Activated CD8-positive, alpha-beta memory T cell treated with anti-CD3 and anti-CD28 coated beads, Interleukin-2, amount 50 U/mL, for 48 hours (primary cell): ENCODE measurements at regions not wholly inside any gene's neighbourhood (a gene's known extent, or its start where the extent isn't known, plus 50 kb on each side); places are given as distances from the start of the nearest gene placed in this dataset.
"Not testable (repeated sequence)": the region's sequence is repeated elsewhere in the genome, so short reads cannot be mapped to it uniquely, and the experiment has no call there.

Source experiments
- DNase-seq: peaks from one replicate; pipeline ENCODE4 v3.0.0-alpha.2; 2020

DNA sequence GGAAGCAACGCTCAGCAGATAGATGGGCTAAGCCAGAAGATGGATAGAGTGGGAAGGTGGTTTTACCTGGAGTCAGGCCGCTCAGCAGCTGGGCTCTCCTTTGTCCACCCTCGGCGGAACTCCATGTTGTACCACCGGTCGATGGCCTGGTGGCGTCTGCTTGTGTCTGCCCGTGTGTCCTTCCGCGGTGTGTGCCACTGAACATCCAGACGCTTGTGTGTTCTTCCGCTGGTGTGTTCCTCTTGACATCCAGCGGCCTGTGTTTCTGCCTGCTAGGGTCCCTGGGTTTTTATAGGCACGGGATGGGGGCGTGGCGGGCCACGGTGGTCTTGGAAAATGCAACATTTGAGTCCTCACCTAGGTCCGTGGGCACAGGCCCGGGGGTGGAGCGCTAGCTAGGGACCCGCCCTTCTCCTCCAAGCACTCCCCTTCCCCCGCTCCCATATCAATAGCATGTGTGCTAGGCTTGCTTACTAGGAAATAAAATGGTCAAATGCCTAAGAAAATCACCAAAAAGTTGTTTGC is 1431.7 kb upstream of the ACVR2A start:
- DNase-seq, result no peak

DNA sequence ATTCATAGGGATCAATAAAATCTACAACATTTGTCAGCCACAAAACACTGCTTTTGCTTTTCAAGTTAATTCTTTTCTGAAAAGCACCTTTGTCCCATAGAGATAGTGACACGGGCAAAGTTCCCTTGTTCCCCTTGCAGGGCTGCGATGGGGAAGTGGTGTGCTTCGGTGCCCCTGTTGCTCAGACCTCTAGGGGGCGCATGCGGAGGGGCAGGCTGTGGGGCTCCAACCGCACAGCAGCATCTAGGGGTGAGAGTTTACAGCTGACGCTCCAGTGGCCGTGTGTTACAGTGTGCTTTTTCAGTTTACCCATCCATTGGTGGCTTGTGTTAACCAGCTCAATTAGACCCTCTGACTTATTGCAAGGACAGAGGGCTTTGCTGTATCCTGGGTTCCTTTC is 1432.2 kb upstream of the ACVR2A start:
- DNase-seq, result no peak

DNA sequence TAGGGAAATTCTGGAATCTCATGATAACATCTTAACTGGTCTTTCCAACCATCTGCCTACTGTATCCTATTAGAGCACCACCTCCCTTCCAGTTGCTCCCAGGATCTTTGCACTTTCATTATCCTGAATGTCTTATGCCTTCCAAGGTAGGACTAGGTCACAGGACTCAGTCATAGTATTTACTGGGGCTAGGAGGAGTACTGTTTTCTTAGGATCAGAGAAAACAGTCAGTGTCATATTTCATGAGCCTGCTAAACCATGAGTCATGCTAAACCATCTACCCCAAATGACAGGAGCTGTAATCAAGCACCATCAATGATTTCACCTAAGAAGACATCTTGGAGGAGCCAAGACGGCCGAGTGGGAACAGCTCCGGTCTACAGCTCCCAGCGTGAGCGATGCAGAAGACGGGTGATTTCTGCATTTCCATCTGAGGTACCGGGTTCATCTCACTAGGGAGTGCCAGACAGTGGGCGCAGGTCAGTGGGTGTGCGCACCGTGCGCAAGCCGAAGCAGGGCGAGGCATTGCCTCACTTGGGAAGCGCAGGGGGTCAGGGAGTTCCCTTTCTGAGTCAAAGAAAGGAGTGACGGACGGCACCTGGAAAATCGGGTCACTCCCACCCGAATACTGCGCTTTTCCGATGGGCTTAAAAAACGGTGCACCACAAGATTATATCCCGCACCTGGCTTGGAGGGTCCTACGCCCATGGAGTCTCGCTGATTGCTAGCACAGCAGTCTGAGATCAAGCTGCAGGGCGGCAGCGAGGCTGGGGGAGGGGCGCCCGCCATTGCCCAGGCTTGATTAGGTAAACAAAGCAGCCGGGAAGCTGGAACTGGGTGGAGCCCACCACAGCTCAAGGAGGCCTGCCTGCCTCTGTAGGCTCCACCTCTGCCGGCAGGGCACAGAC is 1439.2 kb upstream of the ACVR2A start:
- DNase-seq, result not testable (repeated sequence)

DNA sequence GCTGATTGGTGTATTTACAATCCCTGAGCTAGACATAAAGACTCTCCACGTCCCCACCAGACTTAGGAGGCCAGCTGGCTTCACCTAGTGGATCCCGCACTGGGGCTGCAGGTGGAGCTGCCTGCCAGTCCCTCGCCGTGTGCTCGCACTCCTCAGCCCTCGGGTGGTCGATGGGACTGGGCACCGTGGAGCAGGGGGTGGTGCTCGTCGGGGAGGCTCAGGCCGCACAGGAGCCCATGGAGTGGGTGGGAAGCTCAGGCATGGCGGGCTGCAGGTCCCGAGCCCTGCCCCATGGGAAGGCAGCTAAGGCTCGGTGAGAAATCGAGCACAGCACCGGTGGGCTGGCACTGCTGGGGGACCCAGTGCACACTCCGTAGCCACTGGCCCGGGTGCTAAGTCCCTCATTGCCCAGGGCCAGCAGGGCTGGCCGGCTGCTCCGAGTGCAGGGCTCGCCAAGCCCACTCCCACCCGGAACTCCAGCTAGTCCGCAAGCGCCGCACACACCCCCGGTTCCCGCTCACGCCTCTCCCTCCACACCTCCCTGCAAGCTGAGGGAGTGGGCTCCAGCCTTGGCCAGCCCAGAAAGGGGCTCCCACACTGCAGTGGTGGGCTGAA is 1441.2 kb upstream of the ACVR2A start:
- not testable (repeated sequence) for DNase-seq

DNA sequence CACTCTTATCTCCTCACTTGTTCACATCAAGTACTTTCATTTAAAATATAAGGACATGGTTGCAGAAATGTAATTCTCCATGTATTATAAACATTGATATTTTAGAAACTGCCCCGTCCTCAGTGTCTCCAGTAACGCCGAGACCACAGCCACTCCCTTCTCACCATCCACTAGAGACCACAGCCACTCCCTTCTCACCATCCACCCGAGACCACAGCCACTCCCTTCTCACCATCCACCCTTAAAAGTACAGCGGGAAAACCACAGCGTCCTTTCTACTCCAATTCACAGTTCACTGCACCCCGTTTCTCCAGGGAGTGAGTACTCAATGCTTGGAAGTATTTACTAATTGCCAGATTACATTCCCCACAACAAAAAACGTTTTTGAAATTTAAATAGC is 1452.2 kb upstream of the ACVR2A start:
- no peak for DNase-seq

DNA sequence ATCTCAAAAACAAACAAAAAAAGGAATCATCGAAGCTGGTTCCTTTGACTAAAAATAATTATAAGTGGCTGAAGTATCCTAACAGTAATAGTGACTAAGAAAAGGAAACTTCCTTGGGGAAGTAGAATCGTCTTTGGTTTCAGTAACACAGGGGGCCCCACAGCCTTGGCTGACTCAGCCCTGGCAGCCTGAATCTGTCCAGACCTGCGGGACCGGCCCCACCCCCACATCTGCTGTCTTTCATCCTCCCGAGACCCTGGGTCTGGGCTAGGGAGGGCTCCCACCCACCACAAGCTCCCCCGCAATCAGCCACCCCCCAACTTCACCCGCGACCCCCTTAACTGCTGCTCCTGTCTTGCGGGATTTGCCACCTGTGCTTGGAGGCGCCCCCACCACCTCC is 1452.6 kb upstream of the ACVR2A start:
- no peak for DNase-seq

DNA sequence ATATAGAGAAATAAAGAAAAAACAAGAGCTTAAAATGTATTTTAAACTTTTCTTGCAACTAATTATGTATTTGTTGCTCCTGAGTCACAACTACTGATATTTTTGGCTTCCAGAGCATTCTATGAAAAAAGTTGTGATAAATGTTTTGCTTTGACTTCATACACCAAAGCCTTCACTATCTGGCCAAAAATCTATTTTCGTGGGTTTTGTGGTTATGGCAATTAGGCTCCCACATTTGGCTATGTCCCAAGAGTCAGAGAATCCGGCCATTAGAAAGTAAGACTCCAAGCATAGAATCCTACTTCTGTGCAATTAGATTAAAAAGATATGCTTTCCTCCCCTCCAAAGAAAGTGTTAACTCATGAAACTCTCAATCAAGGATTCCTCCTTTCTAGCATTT is 1456.1 kb upstream of the ACVR2A start:
- DNase-seq, result no peak

DNA sequence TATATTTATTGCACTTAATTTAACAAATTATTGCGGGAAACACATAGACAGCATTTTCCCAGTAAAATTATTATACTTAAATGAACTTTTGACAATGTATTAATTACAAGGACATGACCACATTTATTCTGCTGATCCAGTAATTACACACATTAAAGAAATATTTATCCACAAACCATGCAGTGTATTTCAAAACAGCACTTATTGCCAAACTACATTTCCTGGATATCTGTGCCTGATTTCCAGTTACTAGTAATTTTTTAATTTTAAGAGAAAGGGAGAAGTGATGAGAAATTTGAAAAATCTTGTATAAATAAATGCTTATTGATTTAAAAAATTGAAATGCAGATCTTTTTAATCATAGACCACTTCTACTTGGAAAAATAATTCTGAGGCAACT is 1458.7 kb upstream of the ACVR2A start:
- DNase-seq, result no peak

DNA sequence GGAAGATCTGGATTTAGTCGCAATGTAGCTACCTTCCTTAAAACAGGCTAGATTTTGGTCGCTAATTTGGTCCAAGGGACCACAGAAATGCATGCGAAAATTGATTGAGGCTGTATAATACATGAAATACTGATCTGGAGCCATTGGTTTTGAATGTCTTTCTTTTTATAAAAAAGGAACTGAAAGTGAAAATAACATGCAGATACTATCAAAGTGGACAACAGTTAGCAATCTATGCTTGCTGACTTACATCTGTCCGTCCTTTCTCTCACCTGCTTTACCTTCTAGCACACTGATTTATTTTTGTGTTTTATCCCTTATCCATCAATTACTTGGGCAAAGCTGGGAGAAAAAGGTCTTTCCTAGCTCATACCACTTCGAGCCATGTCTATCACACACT is 1459.8 kb upstream of the ACVR2A start:
- DNase-seq, result no peak

DNA sequence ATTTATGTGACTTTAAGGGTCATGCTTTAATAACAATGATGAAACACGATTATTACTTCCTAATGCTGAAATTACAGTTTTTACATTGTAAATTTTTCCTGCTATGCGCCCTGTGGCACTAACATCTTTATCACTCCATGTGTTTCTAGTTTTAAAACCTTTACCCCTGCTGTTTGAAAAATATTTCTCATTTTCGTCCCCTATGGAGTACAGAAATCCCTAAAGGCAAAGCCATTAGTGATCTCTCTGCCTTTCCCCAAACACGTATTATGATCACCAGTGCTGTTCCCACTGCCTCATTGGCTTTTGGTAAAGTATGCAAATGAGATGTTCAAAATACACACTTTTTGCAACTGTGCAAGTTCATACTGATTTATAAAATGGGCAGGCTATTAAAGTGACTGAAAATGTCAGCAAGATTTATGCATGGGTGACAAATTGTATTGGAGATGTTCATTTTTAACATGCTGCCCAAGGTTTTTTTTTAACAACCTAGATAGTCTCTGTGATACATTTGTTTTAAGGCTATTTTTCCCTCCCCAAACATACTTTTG is 1468.2 kb upstream of the ACVR2A start:
- DNase-seq, result no peak

DNA sequence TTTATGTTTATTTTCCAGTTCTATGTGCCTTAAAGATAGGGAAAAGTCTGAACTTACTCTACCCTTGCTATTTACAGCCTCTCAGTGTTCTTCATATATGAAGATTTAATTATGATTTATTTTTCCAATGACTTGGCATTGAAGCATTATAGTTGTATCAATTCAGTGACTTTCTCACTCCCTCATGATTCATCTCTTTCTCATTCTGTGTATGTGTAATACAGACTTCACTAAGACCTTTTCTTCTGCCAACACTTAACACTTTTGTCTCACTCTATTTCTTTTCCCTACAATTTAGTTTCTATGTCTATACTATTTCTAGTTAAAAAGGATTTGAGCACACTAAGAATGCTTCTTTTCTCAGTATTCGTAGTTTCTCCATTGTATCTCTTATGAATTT is 1470.3 kb upstream of the ACVR2A start:
- no peak for DNase-seq

DNA sequence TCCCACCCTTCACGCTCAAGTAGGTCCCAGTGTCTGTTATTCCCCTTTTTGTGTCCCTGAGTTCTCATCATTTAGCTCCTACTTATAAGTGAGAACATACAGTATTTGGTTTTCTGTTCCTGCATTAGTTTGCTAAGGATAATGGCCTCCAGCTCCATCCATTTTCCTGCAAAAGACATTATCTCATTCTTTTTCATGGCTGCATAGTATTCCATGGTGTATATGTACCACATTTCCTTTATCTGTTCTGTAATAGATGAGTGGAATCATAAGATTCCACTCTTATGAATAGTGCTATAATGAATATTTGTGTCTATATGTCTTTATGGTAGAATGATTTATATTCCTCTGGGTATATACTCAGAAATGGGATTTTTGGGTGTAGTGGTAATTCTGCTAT is 1473.5 kb upstream of the ACVR2A start:
- DNase-seq, result not testable (repeated sequence)

DNA sequence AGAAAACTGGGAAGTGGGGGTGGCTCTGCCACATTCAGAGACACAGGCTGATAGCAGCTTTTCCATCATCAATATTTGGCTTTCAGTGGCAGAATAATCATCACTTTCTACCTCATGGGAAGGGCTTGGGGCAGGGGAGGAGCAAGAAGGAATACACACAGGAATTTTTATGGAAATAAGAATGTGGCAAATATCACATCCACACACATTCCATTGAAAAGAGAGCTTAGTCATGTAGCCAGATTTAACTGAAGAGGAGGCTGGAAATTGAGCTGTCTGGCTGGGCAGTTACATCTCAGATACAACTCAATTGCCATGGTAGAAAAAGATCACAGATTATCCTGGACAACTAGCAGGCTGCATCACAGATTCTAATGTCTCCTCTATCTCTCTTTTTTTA is 1474.0 kb upstream of the ACVR2A start:
- no peak for DNase-seq

DNA sequence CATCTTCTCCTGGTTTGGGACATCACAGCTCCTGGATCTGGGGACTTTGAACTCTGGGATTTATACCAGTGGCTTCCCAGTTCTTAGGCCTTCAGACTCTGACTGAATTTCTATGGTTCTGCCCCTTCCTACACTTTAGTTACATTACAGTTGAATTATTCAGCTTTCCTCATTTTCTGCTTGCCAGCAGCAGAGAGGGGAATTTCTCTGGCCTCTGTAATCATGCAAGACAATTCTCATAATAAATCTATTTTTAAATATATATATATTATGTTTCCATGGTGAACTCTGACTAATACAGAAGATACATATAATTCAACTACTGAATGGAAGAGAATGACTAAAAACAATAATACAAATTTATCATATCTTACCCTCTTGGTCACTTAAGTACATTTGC is 1478.6 kb upstream of the ACVR2A start:
- no peak for DNase-seq

DNA sequence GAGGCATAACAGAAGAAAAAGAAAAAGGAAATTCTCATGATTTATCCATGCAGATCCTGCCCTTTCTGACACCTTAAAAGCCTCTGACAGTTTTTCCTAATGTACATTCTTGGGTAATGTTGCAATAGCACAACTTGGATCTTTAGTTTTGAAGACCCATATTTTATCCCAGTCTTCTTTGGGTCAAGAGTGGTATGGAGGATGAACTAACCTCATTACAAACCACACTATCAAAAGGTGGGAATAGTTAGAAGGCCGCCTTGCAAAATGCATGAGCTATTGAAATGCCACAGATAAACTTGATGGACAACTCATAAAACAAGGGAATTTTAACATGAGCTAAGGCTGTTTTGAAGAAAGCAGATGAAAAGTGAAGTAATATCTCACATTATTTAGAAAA is 1479.8 kb upstream of the ACVR2A start:
- DNase-seq, result no peak

DNA sequence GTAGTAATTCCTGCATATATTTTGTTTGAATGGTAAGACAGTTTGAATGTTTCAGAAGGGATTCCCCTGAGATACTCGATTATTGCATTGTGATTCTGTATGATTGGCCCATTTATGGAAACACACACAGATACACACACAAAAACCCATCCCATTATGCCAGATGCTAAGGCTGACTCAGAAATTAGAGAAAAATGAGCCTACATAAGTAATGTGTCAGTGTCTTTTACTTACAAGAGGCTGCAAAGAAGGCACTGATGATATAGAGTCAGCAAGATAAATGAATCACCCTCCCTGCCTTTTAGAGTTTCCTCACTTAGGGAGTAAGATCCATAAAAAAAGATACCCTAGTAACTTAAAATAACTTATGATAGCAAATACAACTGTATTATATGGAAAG is 1481.1 kb upstream of the ACVR2A start:
- no peak for DNase-seq

DNA sequence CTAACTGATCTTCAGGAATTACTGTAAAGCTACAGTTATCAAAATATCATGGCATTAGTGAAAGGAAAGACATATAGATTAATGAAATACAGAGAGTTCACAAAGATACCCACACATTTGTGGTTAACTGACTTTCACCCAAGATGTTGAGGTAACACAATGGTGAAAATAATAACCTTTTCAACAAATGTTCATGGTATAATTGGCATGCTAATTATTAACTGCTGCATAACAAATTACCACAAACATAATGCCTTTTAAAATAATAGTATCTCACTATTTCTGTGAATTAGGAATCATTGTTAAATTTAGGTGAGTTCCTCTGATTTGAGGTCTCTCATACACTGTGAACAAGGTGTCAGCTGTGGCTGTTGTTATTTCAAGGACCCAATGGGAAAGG is 1493.1 kb upstream of the ACVR2A start:
- no peak for DNase-seq

DNA sequence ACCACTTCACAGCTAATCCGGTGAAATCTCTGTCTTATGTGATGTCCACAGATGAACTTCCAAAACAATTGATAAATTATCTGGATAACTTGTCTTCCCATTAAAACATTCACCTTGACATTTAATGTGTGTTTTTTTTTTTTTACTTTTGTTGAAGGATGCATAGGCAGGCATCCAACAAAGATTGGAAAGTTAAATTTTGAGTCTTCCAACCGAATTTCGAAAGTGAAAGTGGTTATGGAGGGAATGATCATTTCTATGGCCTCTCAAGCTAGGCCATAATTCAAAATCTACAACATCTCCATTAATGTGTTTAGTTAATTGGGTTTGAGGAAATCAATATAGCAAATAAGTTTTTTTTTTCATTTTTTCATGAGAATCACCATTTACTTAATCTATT is 1495.5 kb upstream of the ACVR2A start:
- DNase-seq, result no peak

DNA sequence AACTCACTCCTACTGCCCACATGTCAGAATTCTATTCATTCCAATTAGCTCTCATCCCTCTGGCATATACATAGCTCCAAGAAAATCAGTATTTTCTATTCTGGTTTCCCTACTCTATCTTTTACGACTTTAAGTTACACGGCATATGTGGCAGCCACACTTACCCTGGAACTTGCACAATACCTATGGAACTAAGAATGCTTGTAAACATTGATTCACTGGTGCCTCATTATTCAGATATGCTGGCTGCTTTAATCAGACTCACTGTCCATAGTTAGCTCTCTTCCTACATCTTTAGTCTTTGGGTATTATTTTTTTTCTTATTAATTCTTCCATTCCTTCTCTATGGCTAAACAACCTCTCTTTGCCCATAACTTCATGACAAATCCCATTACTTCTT is 1519.9 kb upstream of the ACVR2A start:
- DNase-seq, result no peak

DNA sequence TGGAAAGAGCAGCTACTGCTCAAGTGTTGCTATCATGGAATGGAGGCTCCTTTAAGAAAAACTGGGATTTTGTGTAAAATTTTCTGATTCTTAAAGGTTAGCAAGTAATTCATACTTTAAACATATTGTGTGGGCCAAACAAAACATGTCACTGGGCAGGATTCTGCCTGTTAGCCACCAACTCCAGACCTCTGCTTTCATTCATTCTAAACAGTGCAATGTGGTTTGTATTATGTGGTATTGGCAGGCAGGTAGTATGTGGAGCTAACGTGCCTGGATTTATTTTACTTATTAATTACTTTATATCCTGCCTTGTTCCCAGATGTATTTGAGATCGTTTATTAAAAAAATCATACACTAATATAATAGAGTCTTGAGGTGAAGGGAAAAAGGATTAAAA is 1521.3 kb upstream of the ACVR2A start:
- DNase-seq, result no peak

DNA sequence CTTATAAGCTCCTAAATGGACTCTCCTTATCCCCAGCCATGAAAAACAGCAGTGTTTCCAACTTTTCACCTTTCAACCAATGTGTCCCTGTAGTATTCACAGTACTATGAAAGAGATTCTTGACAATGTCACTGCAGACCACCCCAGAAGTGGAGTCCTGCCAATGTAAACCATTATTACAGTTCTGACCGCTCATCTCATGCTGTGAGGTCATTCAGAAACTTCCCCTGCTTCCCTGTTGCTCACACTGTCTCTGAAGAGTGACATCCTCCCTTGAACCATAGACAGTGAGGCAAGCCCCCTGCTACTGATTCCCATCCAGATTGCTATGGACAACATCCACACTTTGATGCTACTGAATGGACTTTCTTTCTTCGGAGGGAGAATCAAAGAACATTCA is 1523.7 kb upstream of the ACVR2A start:
- no peak for DNase-seq

DNA sequence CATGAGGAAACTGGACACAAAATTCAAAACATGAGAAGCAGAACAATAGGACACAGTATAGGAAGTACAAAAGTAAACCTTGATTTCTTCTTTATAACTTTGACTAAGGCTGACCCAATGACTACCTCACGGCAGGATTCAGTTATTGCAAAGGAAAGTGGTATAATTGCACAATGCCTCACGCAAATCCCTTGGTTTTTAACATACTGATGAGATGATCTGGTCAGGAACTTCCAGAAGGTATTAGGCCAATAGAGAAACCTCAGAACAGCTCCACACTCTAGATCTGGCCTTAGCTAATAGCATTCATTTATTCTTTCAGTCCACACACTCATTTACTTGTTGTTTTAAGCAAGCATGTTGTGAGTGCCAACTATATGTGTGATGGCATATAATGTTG is 1526.9 kb upstream of the ACVR2A start:
- DNase-seq, result no peak

DNA sequence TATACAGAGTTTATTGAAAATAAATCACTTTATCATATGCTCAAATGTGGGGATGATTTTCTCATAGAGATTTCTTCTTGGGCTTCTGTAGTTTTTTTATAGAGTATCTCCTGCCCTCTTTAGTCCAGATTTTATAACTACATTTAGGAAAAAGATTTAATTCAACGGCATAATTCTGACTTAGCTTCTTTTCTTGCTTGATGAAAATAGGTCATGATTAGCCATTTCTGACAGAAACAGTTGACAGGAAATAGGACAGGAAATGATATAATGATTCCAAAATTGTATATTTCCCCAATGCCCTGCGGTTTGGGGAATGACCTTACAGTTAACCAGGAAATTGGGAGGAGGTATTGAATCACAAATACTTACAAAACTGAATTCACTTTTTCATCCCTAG is 1531.9 kb upstream of the ACVR2A start:
- no peak for DNase-seq

DNA sequence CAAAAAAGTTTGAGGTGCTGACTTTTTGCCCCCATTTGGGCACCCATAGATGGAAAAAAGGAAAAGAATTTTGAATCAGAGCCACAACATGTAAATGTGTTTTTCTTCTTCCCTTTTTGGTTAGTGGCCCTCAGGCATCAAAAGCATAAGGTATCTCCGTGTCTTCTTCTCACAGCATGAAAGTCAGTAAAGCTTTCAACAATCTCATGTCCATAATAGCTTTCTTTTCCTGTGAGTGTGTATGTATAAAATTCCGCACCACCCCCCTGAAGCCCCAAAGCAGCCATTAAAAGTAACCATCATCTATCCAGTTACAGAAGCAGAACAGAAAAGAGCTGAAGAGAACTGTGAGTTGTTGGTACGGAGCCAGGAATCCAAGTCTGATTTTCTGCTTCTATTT is 1539.7 kb upstream of the ACVR2A start:
- no peak for DNase-seq
